OCI-LY1 (cell line): ENCODE measurements at regions not wholly inside any gene's neighbourhood (a gene's known extent, or its start where the extent isn't known, plus 50 kb on each side); places are given as distances from the start of the nearest gene placed in this dataset.

Experiments
- CTCF ChIP-seq: fragments of 200-600 bp; sonication (generic), shearing (Covaris generic); IDR thresholded peaks from 2 replicates; pipeline ENCODE4 v1.5.1; 2017; ENCODE audit warnings: mild to moderate bottlenecking, antibody characterized with exemption, low read length, moderate library complexity, mixed read lengths
- EZH2 ChIP-seq: fragments of 200-600 bp; sonication (generic), shearing (Covaris generic); IDR thresholded peaks from 2 replicates; pipeline ENCODE4 v1.8.0; 2017; ENCODE audit warnings: borderline replicate concordance, mixed run types, mild to moderate bottlenecking, antibody characterized with exemption, low read length, moderate library complexity, mixed read lengths

GRCh38 chr4:19375136-19375804 is 876.4 kb upstream of the SLIT2 start:
- no peak for TF ChIP-seq CTCF
- no peak for TF ChIP-seq EZH2
